ENCODE measurements at regions not wholly inside any gene's neighbourhood (a gene's known extent, or its start where the extent isn't known, plus 50 kb on each side); places are given as distances from the start of the nearest gene placed in this dataset.

GRCh38 chr21:18985584-18985983, 582.0 kb upstream of the TMPRSS15 start:
- TF ChIP-seq CTCF (IDR thresholded peaks at IDR 0.05) (no peak), SIN3A (IDR thresholded peaks at IDR 0.05; ENCODE audit: borderline replicate concordance, insufficient read depth, low read depth, low read length) (no peak), TCF7L2 (IDR thresholded peaks at IDR 0.05; ENCODE audit: low read depth, low read length) (no peak)
